Esophagus muscularis mucosa (tissue), 4 donors: ENCODE measurements at regions not wholly inside any gene's neighbourhood (a gene's known extent, or its start where the extent isn't known, plus 50 kb on each side); places are given as distances from the start of the nearest gene placed in this dataset.

Experiments used
- CTCF ChIP-seq, 3 experiments: fragments of 200-600 bp in 2 of 3; fragments of 450-650 bp in 1 of 3; sonication (generic) in 2 of 3; IDR thresholded peaks; one replicate each; pipeline ENCODE4 v1.5.1; 2017 to 2019; ENCODE audit warnings: antibody characterized with exemption in 3 of 3, mild to moderate bottlenecking in 2 of 3, moderate library complexity in 1 of 3
- EP300 ChIP-seq: sonication (generic); formaldehyde crosslinking; IDR thresholded peaks from one replicate; pipeline ENCODE4 v1.6.1; 2017; ENCODE audit warnings: antibody characterized with exemption
- POLR2A ChIP-seq: fragments of 450-650 bp; IDR thresholded peaks from one replicate; pipeline ENCODE4 v1.6.1; 2017; ENCODE audit warnings: antibody characterized with exemption, moderate library complexity, mild to moderate bottlenecking, low read depth
- POLR2AphosphoS5 ChIP-seq, 2 donors: sonication (generic); formaldehyde crosslinking; IDR thresholded peaks; one replicate each; pipeline ENCODE4 v1.6.1; 2017; ENCODE audit warnings: antibody characterized with exemption in 2 of 2

- no peak for TF ChIP-seq CTCF (IDR thresholded peaks at IDR 0.05)
- TF ChIP-seq EP300 = no peak
- TF ChIP-seq POLR2AphosphoS5 (IDR thresholded peaks at IDR 0.05) = no peak
- no peak for TF ChIP-seq POLR2A
These were observed 137.3 kb downstream of the SNAPC1 start for GRCh38 chr14:61899497-61899896.
